ENCODE measurements at regions not wholly inside any gene's neighbourhood (a gene's known extent, or its start where the extent isn't known, plus 50 kb on each side); places are given as distances from the start of the nearest gene placed in this dataset.

GRCh38 chr1:193819376-193819775 lies 633.0 kb upstream of the B3GALT2 start:
- DNase-seq (ENCODE audit: low spot score): no peak

GRCh38 chr1:193807208-193807607 lies 620.8 kb upstream of the B3GALT2 start:
- no peak for DNase-seq (ENCODE audit: low spot score)

- DNase-seq (ENCODE audit: low spot score): no peak
Measured at GRCh38 chr1:193806079-193807048, 620.0 kb upstream of the B3GALT2 start.

- no peak for DNase-seq (ENCODE audit: low spot score)
Measured at GRCh38 chr1:193799948-193800690, 613.7 kb upstream of the B3GALT2 start.

DNA sequence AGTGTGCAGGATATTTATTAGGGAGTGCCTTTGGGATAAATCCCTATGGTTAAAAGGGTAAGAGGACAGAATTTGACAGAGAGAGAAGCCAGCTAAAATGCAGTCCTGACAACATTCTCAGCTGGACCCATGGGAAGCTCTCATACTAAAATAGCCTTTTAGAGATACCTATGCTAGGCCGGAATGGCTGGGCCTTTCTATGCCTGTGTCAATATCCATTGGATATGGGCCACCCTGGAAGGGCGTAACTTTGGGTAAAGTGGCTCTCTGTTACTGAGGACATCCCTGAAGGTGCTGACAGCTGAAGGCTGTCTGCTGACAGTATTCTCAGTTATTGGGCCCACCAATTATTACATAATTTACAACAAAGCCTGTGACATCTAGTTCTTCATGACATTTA lies 613.0 kb upstream of the B3GALT2 start:
- DNase-seq (ENCODE audit: low spot score): no peak

DNA sequence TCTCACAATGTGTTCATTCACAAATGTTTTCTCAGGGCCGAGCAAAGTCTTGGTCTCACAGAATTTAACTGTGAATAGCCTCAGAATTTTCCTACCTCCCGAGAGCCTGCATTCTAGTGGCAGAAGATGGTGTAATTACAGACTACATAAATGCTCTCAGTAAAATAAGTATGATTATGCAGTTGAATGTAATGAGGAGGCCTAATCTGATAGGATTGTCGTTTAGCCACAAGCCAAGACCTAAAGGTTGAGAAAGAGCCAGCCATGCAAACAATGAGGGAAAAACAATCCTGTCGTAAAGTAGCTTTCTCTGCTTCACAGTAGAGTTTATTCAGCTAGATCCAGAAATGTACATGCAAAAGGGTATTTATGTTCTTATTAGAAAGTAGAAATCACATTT lies 607.8 kb upstream of the B3GALT2 start:
- no peak for DNase-seq (ENCODE audit: low spot score)

GRCh38 chr1:193791746-193792145 lies 605.3 kb upstream of the B3GALT2 start:
- DNase-seq (ENCODE audit: low spot score): no peak

DNA sequence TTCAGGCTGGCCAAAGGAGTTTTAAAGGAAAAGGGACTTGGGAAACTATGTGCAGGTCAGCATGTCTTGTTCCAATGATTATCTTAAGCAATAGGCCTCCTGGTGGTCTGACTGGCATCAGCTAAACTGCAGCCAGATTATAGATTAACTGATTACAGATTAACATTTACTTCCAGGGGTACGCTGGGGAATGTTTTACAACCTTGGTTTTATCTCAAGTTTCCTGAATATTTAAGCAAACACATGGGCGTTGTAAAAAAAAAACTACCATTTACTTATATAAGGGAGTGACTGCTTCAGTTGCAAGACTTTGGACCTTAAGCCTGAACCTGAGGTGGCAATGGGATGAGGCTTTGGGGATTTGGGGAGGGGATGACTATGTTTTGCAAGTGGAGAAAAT lies 600.6 kb upstream of the B3GALT2 start:
- DNase-seq (ENCODE audit: low spot score): no peak

DNA sequence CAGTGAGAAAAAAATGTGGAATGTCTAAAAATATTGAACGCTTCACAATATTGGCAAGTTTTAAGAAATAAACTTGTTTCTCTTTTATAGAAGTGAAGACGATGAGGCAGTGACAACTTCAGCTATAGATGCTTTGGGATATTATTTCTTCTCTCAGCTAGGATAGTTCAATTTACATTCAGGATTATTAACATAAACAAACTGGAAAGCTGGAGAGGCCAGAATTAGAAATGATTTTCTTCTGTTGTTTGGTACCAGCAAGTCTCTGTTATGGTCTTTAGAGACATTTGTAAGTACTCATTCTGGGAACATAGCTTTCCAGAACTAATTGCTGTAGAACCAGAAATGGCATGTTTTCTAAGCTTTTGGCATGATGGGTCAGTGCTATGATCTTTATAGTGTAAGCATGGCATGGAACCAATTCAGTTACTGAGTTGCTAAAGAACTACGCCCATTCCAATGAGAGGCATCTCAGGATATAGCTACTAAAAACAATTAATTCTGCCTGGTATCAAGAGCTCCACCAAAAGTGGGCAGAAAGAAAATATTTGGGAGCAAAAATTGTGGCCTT lies 599.5 kb upstream of the B3GALT2 start:
- DNase-seq (ENCODE audit: low spot score): no peak

DNA sequence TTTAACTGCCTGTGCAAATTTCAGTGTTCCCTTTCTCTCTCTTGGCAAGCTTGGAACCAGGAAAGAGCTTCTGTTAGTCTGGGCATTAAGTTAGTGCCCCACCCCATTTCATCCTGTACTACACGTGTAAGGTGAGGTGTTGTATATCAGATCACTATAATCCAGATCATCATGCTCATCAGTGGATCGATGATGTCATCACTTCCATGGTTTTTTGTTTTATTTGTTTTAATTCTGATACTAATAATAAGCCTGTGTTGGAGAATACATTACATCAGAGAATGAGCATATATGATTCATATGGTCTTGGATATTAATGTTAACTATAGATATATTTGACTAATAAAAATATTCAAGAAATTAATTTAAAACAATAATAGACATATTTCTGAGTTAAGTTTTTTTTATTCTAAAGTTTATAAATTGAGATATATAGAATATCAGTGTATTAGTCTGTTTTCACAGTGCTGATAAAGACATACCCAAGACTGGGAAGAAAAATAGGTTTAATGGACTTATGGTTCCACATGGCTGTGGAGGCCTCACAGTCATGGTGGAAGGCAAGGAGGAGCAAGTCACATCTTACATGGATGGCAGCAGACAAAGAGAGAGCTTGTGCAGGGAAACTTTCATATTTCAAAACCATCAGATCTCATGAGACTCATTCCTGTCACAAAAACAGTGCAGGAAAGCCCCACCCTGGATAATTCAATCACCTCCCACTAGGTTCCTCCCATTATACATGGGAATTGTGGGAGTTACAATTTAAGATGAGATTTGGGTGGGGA lies 588.3 kb upstream of the B3GALT2 start:
- DNase-seq (ENCODE audit: low spot score): no peak

- DNase-seq (ENCODE audit: low spot score): no peak
Measured at GRCh38 chr1:193771596-193771995, 585.2 kb upstream of the B3GALT2 start.

GRCh38 chr1:193769651-193770050 lies 583.2 kb upstream of the B3GALT2 start:
- DNase-seq (ENCODE audit: low spot score): no peak

DNA sequence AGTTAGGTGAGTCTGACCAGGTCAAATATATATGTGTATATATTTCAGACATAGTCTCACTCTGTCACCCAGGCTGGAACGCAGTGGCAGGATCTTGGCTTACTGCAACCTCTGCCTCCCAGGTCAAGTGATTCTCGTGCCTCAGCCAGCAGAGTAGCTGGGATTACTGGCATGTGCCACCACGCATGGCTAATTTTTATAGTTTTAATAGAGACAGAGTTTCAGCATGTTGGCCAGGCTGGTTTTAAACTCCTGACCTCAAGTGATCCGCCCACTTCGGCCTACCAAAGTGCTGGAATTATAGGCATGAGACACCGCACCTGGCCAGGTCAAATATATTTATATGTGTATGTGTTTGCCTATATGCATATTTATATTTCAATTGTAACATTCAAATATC lies 581.5 kb upstream of the B3GALT2 start:
- no peak for DNase-seq (ENCODE audit: low spot score)

- no peak for DNase-seq (ENCODE audit: low spot score)
Measured at GRCh38 chr1:193766329-193766728, 579.9 kb upstream of the B3GALT2 start.

DNA sequence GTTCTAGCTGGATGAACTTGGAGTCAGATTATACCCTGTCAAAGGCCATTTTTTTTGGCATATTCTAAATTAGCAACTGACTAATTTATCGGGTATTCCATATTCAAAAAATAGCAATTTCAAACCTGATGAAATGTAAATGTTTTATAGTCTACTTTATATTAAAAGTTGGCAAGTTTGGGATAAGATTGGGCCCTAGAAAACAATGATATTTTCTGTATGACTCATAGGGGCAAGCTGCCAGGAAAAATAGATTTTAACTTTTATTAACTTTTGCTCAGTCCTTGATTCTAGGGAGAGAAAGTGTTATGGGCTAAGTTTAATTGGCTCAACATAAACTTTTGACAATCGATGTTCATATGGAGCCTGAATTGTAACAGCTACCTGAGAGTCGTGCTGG lies 576.9 kb upstream of the B3GALT2 start:
- DNase-seq (ENCODE audit: low spot score): no peak

DNA sequence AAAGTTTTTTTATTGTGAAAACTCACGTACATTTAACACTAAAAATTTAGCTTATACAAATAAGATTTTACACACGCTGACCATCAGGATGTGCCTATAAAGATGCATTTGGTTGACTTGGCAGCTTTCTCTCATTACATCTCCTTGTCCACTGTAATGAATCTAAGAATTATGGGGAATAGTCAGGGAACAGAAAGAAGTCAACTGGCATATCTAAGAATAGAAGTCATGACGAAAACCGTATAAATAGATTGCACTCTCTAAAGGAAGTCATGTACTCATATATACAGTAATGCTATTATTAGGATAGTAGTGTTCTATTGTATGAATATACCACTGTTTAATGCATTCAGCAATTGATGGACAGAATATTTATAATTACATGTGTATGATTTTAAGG lies 575.8 kb upstream of the B3GALT2 start:
- DNase-seq (ENCODE audit: low spot score): no peak

DNA sequence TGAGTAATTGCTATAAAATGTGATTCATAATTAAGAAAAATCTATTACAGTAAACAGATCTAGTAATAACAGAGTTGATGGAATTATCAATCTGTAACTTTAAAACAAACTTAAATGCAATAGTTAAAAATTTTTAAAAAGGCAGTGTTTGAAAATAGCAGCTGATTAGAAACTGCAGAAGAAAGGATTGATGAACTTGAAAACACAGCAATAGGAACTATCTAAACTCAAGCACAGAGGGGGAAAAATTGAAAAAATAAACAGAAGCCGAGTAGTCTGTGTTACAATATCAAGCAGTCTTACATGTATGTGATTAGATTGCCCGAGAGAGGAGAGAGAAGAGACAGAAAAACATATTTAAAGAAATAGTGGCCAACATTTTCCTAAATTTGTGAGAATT lies 569.0 kb upstream of the B3GALT2 start:
- DNase-seq (ENCODE audit: low spot score): no peak

DNA sequence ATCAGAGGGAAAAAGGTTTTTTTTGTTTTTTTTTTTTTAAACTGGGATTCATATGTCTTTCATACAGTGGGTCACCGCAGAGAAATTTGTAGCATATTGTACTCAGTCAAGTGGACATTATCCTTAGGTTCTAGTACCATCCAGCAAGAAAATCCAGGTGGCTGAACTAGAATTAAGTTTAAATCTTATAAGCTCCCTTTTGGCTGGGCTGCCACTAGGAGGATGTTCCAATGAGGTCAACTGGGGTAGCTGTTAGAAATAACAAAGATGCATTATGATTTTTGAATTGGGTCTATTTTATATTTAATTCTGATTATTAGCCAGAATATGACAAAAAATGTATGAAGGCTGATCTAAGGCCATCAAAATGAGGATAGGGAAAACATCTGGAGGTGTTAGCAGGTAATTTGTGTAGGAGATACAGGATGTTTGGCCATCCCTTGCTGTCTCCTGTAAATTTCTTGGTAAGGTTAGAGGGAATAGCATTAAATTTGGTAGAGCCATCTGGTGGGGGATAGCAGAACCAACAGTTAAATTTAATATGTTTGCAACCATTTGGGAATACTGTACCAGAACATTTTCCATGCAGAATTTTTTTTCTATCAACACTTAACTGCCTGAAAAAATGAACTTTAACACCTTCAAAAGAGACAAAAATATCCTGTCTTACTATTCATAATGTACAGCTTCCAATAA lies 568.5 kb upstream of the B3GALT2 start:
- no peak for DNase-seq (ENCODE audit: low spot score)

DNA sequence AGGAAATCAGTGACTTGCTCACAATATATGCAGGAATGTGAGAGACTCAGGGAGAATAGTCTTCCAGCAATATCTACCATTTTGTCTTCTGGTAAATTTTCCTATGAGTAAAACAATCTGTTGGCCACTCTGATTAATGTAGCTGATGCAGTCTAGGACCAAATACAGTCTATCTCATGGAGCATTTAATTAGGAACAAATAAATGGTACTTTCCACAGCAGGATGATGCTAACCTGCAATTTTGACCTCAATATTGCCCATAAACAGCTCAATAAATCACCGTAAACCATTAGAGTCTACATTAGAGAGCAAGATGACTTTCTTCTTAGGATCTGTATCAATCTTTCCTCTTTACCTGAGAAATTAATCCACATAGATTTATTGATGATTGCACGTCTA lies 567.7 kb upstream of the B3GALT2 start:
- no peak for DNase-seq (ENCODE audit: low spot score)

GRCh38 chr1:193753038-193753756 lies 566.8 kb upstream of the B3GALT2 start:
- DNase-seq (ENCODE audit: low spot score): no peak

Data from SK-N-DZ (cell line).